BJ (cell line): ENCODE measurements at regions not wholly inside any gene's neighbourhood (a gene's known extent, or its start where the extent isn't known, plus 50 kb on each side); places are given as distances from the start of the nearest gene placed in this dataset.

Experiments
- CTCF ChIA-PET: fragments of 350-600 bp; formaldehyde crosslinking; extraction: SDS; loops from one replicate; lab custom pipeline; 2021; ENCODE audit warnings: antibody characterized with exemption, inconsistent platforms; lab: Yijun Ruan, JAX
- POLR2A ChIA-PET: fragments of 300-600 bp; sonication (Branson Sonifier 250); formaldehyde crosslinking; extraction: SDS; loops from one replicate; lab custom pipeline; 2021; ENCODE audit warnings: antibody characterized with exemption; lab: Charles Lee
- DNase-seq: peaks from one replicate; pipeline ENCODE4 v3.0.0-alpha.2; 2011; ENCODE audit warnings: low read depth
- H3K27me3 ChIP-seq: 2 replicates; pipeline ENCODE4 v1.6.0; 2011; ENCODE audit warnings: low read length; ENCODE audit not compliant: control insufficient read depth, insufficient read depth
- H3K36me3 ChIP-seq: 2 replicates; pipeline ENCODE4 v1.5.1; 2011; ENCODE audit warnings: low read length; ENCODE audit not compliant: control insufficient read depth, insufficient read depth
- H3K4me3 ChIP-seq: 2 replicates; pipeline ENCODE4 v1.5.1; 2011; ENCODE audit warnings: low read depth, mild to moderate bottlenecking, control low read depth, low read length
- CTCF ChIP-seq: IDR thresholded peaks from 2 replicates; pipeline ENCODE4 v1.5.1; 2011; ENCODE audit warnings: low read depth, mild to moderate bottlenecking, control low read depth, inconsistent platforms, low read length, moderate library complexity; ENCODE audit not compliant: insufficient read depth

- Histone ChIP-seq H3K36me3 (no peaks in the 10 kb centered on the region), H3K4me3 (no peak overlapping the region), H3K27me3 (no peaks in the 10 kb centered on the region)
- POLR2A ChIA-PET: no interaction called here
- CTCF ChIA-PET: interaction anchor here (0.6 kb wide), 1 partner anchor 8 kb away, joined by 3 read pairs; no protein-coding TSS in a partner anchor
- no peak for TF ChIP-seq CTCF
- DNase-seq: peak; percentile 48
Measured at GRCh38 chr5:71830681-71831539, 111.8 kb downstream of the CARTPT start.

GRCh38 chr5:71832812-71833715, 114.0 kb downstream of the CARTPT start:
- CTCF ChIA-PET: interaction anchor here (1.4 to 1.6 kb wide), 2 partner anchors 11 to 49 kb away, joined by 4 to 6 read pairs; no protein-coding TSS in a partner anchor
- Histone ChIP-seq H3K36me3 (no peaks in the 10 kb centered on the region), H3K4me3 (no peak overlapping the region), H3K27me3 (no peaks in the 10 kb centered on the region)
- POLR2A ChIA-PET: no interaction called here
- no peak for TF ChIP-seq CTCF
- no peak for DNase-seq

GRCh38 chr5:71834601-71835000, 115.5 kb downstream of the CARTPT start:
- ChIA-PET CTCF (no interaction called here), POLR2A (no interaction called here)
- H3K27me3 ChIP-seq: no peaks in the 10 kb centered on the region
- H3K36me3 ChIP-seq: no peaks in the 10 kb centered on the region
- no peak for TF ChIP-seq CTCF
- H3K4me3 ChIP-seq: no peak overlapping the region
- no peak for DNase-seq

GRCh38 chr5:71836084-71836483, 117.0 kb downstream of the CARTPT start:
- Histone ChIP-seq H3K4me3 (no peak overlapping the region), H3K27me3 (peaks cover 2% of the 10 kb centered on the region; the same call in 1 of the 2 replicates), H3K36me3 (no peaks in the 10 kb centered on the region)
- DNase-seq: no peak
- POLR2A ChIA-PET: no interaction called here
- CTCF ChIA-PET: interaction anchor here (0.6 kb wide), 1 partner anchor 443 kb away, joined by 3 read pairs; no protein-coding TSS in a partner anchor
- TF ChIP-seq CTCF: peak; percentile 40

- H3K27me3 ChIP-seq: peaks cover 3% of the 10 kb centered on the region; the same call in 1 of the 2 replicates
- POLR2A ChIA-PET: no interaction called here
- TF ChIP-seq CTCF: no peak
- CTCF ChIA-PET: interaction anchor here (0.6 kb wide), 1 partner anchor 442 kb away, joined by 3 read pairs; no protein-coding TSS in a partner anchor
- DNase-seq: no peak
- no peaks in the 10 kb centered on the region for H3K36me3 ChIP-seq
- H3K4me3 ChIP-seq: no peak overlapping the region
Measured at GRCh38 chr5:71836559-71837112, 117.6 kb downstream of the CARTPT start.
